ENCODE measurements at regions not wholly inside any gene's neighbourhood (a gene's known extent, or its start where the extent isn't known, plus 50 kb on each side); places are given as distances from the start of the nearest gene placed in this dataset.
"Not testable (repeated sequence)": the region's sequence is repeated elsewhere in the genome, so short reads cannot be mapped to it uniquely, and the experiment has no call there.

- H3K4me3 ChIP-seq (ENCODE audit: low read length), result not testable (repeated sequence)
Observed at GRCh38 chr6:21282360-21282759, 311.2 kb upstream of the SOX4 start.

GRCh38 chr6:21284166-21284565, 309.4 kb upstream of the SOX4 start:
- no peak for DNase-seq (ENCODE audit: low read depth)
- no peak for TF ChIP-seq CTCF (conservative IDR thresholded peaks at IDR 0.05; ENCODE audit: low read depth, low read length)
- no peak overlapping the region for H3K4me3 ChIP-seq (ENCODE audit: low read length)

More at GRCh38 chr6:21282360-21282759, 311.2 kb upstream of the SOX4 start:
- not testable (repeated sequence) for DNase-seq (ENCODE audit: low read depth)

- H3K4me3 ChIP-seq (ENCODE audit: low read length), result no peak overlapping the region
- no peak for TF ChIP-seq CTCF (conservative IDR thresholded peaks at IDR 0.05; ENCODE audit: low read depth, low read length)
- no peak for DNase-seq (ENCODE audit: low read depth)
Observed at GRCh38 chr6:21284706-21285105, 308.8 kb upstream of the SOX4 start.

GRCh38 chr6:21294144-21294543, 299.4 kb upstream of the SOX4 start:
- no peak overlapping the region for H3K4me3 ChIP-seq (ENCODE audit: low read length)
- TF ChIP-seq CTCF (conservative IDR thresholded peaks at IDR 0.05; ENCODE audit: low read depth, low read length), result no peak
- no peak for DNase-seq (ENCODE audit: low read depth)

- no peak overlapping the region for H3K4me3 ChIP-seq (ENCODE audit: low read length)
- no peak for DNase-seq (ENCODE audit: low read depth)
- TF ChIP-seq CTCF (conservative IDR thresholded peaks at IDR 0.05; ENCODE audit: low read depth, low read length), result no peak
Observed at GRCh38 chr6:21295506-21296240, 297.9 kb upstream of the SOX4 start.

GRCh38 chr6:21297665-21298064, 295.9 kb upstream of the SOX4 start:
- TF ChIP-seq CTCF (conservative IDR thresholded peaks at IDR 0.05; ENCODE audit: low read depth, low read length), result no peak

GRCh38 chr6:21299216-21299615, 294.3 kb upstream of the SOX4 start:
- H3K4me3 ChIP-seq (ENCODE audit: low read length), result no peak overlapping the region
- TF ChIP-seq CTCF (conservative IDR thresholded peaks at IDR 0.05; ENCODE audit: low read depth, low read length), result no peak
- no peak for DNase-seq (ENCODE audit: low read depth)

More at GRCh38 chr6:21297665-21298064, 295.9 kb upstream of the SOX4 start:
- H3K4me3 ChIP-seq (ENCODE audit: low read length), result no peak overlapping the region
- DNase-seq (ENCODE audit: low read depth), result no peak
